ENCODE measurements at regions not wholly inside any gene's neighbourhood (a gene's known extent, or its start where the extent isn't known, plus 50 kb on each side); places are given as distances from the start of the nearest gene placed in this dataset.
A peak's percentile ranks its signal among the peaks of the same experiment; 100 is the strongest.

DNA sequence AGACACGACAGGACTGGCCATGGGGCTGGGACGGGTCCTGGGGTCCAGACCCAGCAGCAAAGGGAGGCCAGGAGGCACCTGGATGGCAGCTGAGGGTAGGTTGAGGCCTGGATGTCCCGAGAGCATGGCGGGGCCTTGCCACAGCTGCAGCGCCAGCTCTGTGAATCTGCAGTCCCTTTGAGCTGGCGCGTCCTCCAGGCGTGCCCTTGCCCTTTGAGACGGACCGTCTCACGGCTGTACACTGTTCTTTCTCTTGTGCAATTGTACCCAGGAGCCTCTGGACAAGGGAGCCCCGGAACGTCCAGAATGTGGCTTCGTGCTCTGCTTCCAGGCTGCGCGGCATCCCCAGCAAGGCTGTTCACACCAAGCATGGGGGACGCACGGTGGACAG lies 69.5 kb upstream of the CIBAR2 start (continued):
- no peak for TF ChIP-seq ZFP37 (CRISPR knock-in tag; IDR thresholded peaks at IDR 0.05; ENCODE audit: borderline replicate concordance)
- no peak for TF ChIP-seq MZF1 (CRISPR knock-in tag; IDR thresholded peaks at IDR 0.05; ENCODE audit: borderline replicate concordance)
- no peak for TF ChIP-seq ZNF850 (CRISPR knock-in tag; conservative IDR thresholded peaks at IDR 0.05)
- TF ChIP-seq, protein P1, sequence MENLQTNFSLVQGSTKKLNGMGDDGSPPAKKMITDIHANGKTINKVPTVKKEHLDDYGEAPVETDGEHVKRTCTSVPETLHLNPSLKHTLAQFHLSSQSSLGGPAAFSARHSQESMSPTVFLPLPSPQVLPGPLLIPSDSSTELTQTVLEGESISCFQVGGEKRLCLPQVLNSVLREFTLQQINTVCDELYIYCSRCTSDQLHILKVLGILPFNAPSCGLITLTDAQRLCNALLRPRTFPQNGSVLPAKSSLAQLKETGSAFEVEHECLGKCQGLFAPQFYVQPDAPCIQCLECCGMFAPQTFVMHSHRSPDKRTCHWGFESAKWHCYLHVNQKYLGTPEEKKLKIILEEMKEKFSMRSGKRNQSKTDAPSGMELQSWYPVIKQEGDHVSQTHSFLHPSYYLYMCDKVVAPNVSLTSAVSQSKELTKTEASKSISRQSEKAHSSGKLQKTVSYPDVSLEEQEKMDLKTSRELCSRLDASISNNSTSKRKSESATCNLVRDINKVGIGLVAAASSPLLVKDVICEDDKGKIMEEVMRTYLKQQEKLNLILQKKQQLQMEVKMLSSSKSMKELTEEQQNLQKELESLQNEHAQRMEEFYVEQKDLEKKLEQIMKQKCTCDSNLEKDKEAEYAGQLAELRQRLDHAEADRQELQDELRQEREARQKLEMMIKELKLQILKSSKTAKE (CRISPR knock-in tag; IDR thresholded peaks at IDR 0.05; ENCODE audit: borderline replicate concordance) = peak; percentile 39; the same call in 1 of the 2 replicates
- TF ChIP-seq ZNF232 (CRISPR knock-in tag; IDR thresholded peaks at IDR 0.05; ENCODE audit: borderline replicate concordance) = no peak
- no peak for TF ChIP-seq MAFF (IDR thresholded peaks at IDR 0.05; ENCODE audit: low read depth, low read length)
- TF ChIP-seq, protein P2, sequence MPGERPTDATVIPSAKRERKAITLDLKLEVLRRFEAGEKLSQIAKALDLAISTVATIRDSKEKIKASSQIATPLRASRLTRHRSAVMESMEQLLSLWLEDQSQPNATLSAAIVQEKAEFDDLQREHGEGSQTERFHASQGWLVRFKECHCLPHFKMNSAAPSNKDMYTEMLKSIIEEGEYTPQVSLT (CRISPR knock-in tag; IDR thresholded peaks at IDR 0.05; ENCODE audit: borderline replicate concordance, low read depth) = no peak
- TF ChIP-seq, protein P3, sequence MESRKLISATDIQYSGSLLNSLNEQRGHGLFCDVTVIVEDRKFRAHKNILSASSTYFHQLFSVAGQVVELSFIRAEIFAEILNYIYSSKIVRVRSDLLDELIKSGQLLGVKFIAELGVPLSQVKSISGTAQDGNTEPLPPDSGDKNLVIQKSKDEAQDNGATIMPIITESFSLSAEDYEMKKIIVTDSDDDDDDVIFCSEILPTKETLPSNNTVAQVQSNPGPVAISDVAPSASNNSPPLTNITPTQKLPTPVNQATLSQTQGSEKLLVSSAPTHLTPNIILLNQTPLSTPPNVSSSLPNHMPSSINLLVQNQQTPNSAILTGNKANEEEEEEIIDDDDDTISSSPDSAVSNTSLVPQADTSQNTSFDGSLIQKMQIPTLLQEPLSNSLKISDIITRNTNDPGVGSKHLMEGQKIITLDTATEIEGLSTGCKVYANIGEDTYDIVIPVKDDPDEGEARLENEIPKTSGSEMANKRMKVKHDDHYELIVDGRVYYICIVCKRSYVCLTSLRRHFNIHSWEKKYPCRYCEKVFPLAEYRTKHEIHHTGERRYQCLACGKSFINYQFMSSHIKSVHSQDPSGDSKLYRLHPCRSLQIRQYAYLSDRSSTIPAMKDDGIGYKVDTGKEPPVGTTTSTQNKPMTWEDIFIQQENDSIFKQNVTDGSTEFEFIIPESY (CRISPR knock-in tag; IDR thresholded peaks at IDR 0.05) = peak; percentile 97
- no peak for TF ChIP-seq ATF7 (IDR thresholded peaks at IDR 0.05)
- no peak for TF ChIP-seq ATF7 (CRISPR knock-in tag; IDR thresholded peaks at IDR 0.05)
- TF ChIP-seq SNAI1 (CRISPR knock-in tag; IDR thresholded peaks at IDR 0.05; ENCODE audit: borderline replicate concordance) = no peak
- TF ChIP-seq KDM5B (CRISPR knock-in tag; IDR thresholded peaks at IDR 0.05; ENCODE audit: borderline replicate concordance) = peak; percentile 62; the same call in 1 of the 2 replicates
- no peak for TF ChIP-seq SIX4 (CRISPR knock-in tag; IDR thresholded peaks at IDR 0.05)
- TF ChIP-seq SP4 (CRISPR knock-in tag; IDR thresholded peaks at IDR 0.05) = peak; percentile 36; the same call in 1 of the 2 replicates
- TF ChIP-seq SUZ12 (IDR thresholded peaks at IDR 0.05; ENCODE audit: low read depth, low read length) = no peak
- TF ChIP-seq SNAPC2 (CRISPR knock-in tag; IDR thresholded peaks at IDR 0.05) = no peak
- TF ChIP-seq ZNF282 (IDR thresholded peaks at IDR 0.05; ENCODE audit: partially characterized antibody) = no peak
- TF ChIP-seq MATR3 (CRISPR knock-in tag; IDR thresholded peaks at IDR 0.05) = no peak
- TF ChIP-seq, protein P4, sequence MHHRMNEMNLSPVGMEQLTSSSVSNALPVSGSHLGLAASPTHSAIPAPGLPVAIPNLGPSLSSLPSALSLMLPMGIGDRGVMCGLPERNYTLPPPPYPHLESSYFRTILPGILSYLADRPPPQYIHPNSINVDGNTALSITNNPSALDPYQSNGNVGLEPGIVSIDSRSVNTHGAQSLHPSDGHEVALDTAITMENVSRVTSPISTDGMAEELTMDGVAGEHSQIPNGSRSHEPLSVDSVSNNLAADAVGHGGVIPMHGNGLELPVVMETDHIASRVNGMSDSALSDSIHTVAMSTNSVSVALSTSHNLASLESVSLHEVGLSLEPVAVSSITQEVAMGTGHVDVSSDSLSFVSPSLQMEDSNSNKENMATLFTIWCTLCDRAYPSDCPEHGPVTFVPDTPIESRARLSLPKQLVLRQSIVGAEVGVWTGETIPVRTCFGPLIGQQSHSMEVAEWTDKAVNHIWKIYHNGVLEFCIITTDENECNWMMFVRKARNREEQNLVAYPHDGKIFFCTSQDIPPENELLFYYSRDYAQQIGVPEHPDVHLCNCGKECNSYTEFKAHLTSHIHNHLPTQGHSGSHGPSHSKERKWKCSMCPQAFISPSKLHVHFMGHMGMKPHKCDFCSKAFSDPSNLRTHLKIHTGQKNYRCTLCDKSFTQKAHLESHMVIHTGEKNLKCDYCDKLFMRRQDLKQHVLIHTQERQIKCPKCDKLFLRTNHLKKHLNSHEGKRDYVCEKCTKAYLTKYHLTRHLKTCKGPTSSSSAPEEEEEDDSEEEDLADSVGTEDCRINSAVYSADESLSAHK (CRISPR knock-in tag; IDR thresholded peaks at IDR 0.05; ENCODE audit: borderline replicate concordance) = no peak
- no peak for TF ChIP-seq ATF7-NPFF (CRISPR knock-in tag; IDR thresholded peaks at IDR 0.05; ENCODE audit: low read depth)
- TF ChIP-seq NFE2 (CRISPR knock-in tag; IDR thresholded peaks at IDR 0.05) = no peak
- no peak for TF ChIP-seq ZNF33B (CRISPR knock-in tag; IDR thresholded peaks at IDR 0.05)
- TF ChIP-seq TBP (CRISPR knock-in tag; IDR thresholded peaks at IDR 0.05) = no peak
- TF ChIP-seq, protein P5, sequence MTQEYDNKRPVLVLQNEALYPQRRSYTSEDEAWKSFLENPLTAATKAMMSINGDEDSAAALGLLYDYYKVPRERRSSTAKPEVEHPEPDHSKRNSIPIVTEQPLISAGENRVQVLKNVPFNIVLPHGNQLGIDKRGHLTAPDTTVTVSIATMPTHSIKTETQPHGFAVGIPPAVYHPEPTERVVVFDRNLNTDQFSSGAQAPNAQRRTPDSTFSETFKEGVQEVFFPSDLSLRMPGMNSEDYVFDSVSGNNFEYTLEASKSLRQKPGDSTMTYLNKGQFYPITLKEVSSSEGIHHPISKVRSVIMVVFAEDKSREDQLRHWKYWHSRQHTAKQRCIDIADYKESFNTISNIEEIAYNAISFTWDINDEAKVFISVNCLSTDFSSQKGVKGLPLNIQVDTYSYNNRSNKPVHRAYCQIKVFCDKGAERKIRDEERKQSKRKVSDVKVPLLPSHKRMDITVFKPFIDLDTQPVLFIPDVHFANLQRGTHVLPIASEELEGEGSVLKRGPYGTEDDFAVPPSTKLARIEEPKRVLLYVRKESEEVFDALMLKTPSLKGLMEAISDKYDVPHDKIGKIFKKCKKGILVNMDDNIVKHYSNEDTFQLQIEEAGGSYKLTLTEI (CRISPR knock-in tag; conservative IDR thresholded peaks at IDR 0.05) = no peak
